ENCODE measurements at regions not wholly inside any gene's neighbourhood (a gene's known extent, or its start where the extent isn't known, plus 50 kb on each side); places are given as distances from the start of the nearest gene placed in this dataset.
"Not testable (repeated sequence)": the region's sequence is repeated elsewhere in the genome, so short reads cannot be mapped to it uniquely, and the experiment has no call there.

GRCh38 chr3:171983685-171984084, 55.7 kb upstream of the FNDC3B start:
- TF ChIP-seq CTCF (IDR thresholded peaks at IDR 0.05; ENCODE audit: control extremely low read depth in 1 of 3, insufficient read depth in 1 of 3, low read depth in 1 of 3, low read length in 3 of 3); EP300 (IDR thresholded peaks at IDR 0.05; ENCODE audit: borderline replicate concordance in 1 of 2, low read depth in 2 of 2, low read length in 2 of 2); EZH2 (IDR thresholded peaks at IDR 0.05; ENCODE audit: low read depth, low read length, severe bottlenecking); POLR2AphosphoS5 (IDR thresholded peaks at IDR 0.05; ENCODE audit: low read depth, low read length); TBP (IDR thresholded peaks at IDR 0.05; ENCODE audit: low read depth, low read length); KDM1A (IDR thresholded peaks at IDR 0.05; ENCODE audit: borderline replicate concordance, low read length); BRCA1 (IDR thresholded peaks at IDR 0.05; ENCODE audit: low read depth, low read length); USF2 (IDR thresholded peaks at IDR 0.05; ENCODE audit: low read length); GABPA (IDR thresholded peaks at IDR 0.05; ENCODE audit: borderline replicate concordance, insufficient read depth, low read length); JUND (IDR thresholded peaks at IDR 0.05; ENCODE audit: low read length); EGR1 (IDR thresholded peaks at IDR 0.05; ENCODE audit: borderline replicate concordance, low read depth, low read length); CREB1 (IDR thresholded peaks at IDR 0.05); BACH1 (IDR thresholded peaks at IDR 0.05; ENCODE audit: low read length); TCF12 (IDR thresholded peaks at IDR 0.05; ENCODE audit: low read depth, low read length): not testable (repeated sequence)

Measured in H1 (cell line).